Breast epithelium (tissue), 4 donors: ENCODE measurements at regions not wholly inside any gene's neighbourhood (a gene's known extent, or its start where the extent isn't known, plus 50 kb on each side); places are given as distances from the start of the nearest gene placed in this dataset.
A peak's percentile ranks its signal among the peaks of the same experiment; 100 is the strongest.

ENCODE experiments used
- DNase-seq, 2 donors: peaks; one replicate each; pipeline ENCODE4 v3.0.0-alpha.2; 2019; ENCODE audit warnings: low spot score in 2 of 2
- H3K27ac ChIP-seq, 2 donors: fragments of 200-600 bp; sonication (generic) in 1 of 2; one replicate each; pipeline ENCODE4 v1.5.1; 2016 to 2019; ENCODE audit warnings: mild to moderate bottlenecking in 1 of 2
- H3K27me3 ChIP-seq, 2 donors: fragments of 200-600 bp; sonication (generic) in 1 of 2; one replicate each; pipeline versions ENCODE4 v1.5.1 to v1.6.0; 2017 to 2019; ENCODE audit warnings: control low read depth in 1 of 2, mild to moderate bottlenecking in 1 of 2
- H3K36me3 ChIP-seq: fragments of 200-600 bp; one replicate; pipeline ENCODE4 v1.5.1; 2019
- H3K4me1 ChIP-seq, 2 donors: fragments of 200-600 bp; sonication (generic); one replicate each; pipeline ENCODE4 v1.5.1; 2016 to 2019; ENCODE audit warnings: control low read depth in 1 of 2
- H3K4me3 ChIP-seq, 3 donors: fragments of 200-600 bp; sonication (generic); 1 replicate in 2 of 3; 2 replicates in 1 of 3; pipeline ENCODE4 v1.5.1; 2016 to 2019; ENCODE audit warnings: mild to moderate bottlenecking in 3 of 3, moderate library complexity in 2 of 3
- H3K9me3 ChIP-seq, 2 donors: fragments of 200-600 bp; sonication (generic) in 1 of 2; one replicate each; pipeline ENCODE4 v1.5.1; 2016 to 2019; ENCODE audit warnings: control low read depth in 1 of 2
- CTCF ChIP-seq, 3 donors: fragments of 450-650 bp; IDR thresholded peaks; one replicate each; pipeline ENCODE4 v1.5.1; 2016 to 2017; ENCODE audit warnings: antibody characterized with exemption in 3 of 3, mild to moderate bottlenecking in 3 of 3, moderate library complexity in 3 of 3
- POLR2A ChIP-seq: fragments of 450-650 bp; IDR thresholded peaks from one replicate; pipeline ENCODE4 v1.6.1; 2016; ENCODE audit warnings: antibody characterized with exemption, mild to moderate bottlenecking, moderate library complexity
- POLR2AphosphoS5 ChIP-seq, 3 donors: sonication (generic); formaldehyde crosslinking; IDR thresholded peaks; one replicate each; pipeline ENCODE4 v1.6.1; 2017; ENCODE audit warnings: antibody characterized with exemption in 3 of 3
- intact Hi-C: fragments of 100-400 bp; cut with DNase I; formaldehyde crosslinking; loops from one replicate; pipeline ENCODE4 v1.15.1; 2023; ENCODE audit warnings: low total_unique reads

GRCh38 chr21:28532446-28532845, 460.2 kb downstream of the LTN1 start:
- no peak overlapping the region for H3K27ac ChIP-seq
- intact Hi-C loops, result no loop called here
- no peak for DNase-seq
- H3K4me3 ChIP-seq, result no peak overlapping the region
- H3K27me3 ChIP-seq, result no peaks in the 10 kb centered on the region
- H3K36me3 ChIP-seq, result no peaks in the 10 kb centered on the region
- H3K9me3 ChIP-seq, result no peaks in the 10 kb centered on the region
- no peaks in the 10 kb centered on the region for H3K4me1 ChIP-seq
- no peak for TF ChIP-seq CTCF (IDR thresholded peaks at IDR 0.05)
- no peak for TF ChIP-seq POLR2A
- TF ChIP-seq POLR2AphosphoS5 (IDR thresholded peaks at IDR 0.05), result no peak

GRCh38 chr21:28523367-28523766, 469.3 kb downstream of the LTN1 start:
- H3K4me3 ChIP-seq, result no peak overlapping the region
- no peaks in the 10 kb centered on the region for H3K27me3 ChIP-seq
- no peaks in the 10 kb centered on the region for H3K36me3 ChIP-seq
- H3K27ac ChIP-seq, result no peak overlapping the region
- no peaks in the 10 kb centered on the region for H3K4me1 ChIP-seq
- no peak for TF ChIP-seq POLR2A
- TF ChIP-seq POLR2AphosphoS5 (IDR thresholded peaks at IDR 0.05), result no peak
- TF ChIP-seq CTCF (IDR thresholded peaks at IDR 0.05), result no peak
- no peaks in the 10 kb centered on the region for H3K9me3 ChIP-seq
- no peak for DNase-seq
- intact Hi-C loops, result no loop called here

- Histone ChIP-seq H3K4me3 (no peak overlapping the region), H3K4me1 (no peaks in the 10 kb centered on the region), H3K36me3 (no peaks in the 10 kb centered on the region), H3K27me3 (no peaks in the 10 kb centered on the region), H3K9me3 (no peaks in the 10 kb centered on the region), H3K27ac (peak overlapping the region in 1 of 2 donors; percentile 66)
- intact Hi-C loops, result no loop called here
- DNase-seq, result no peak
- TF ChIP-seq POLR2A (no peak), POLR2AphosphoS5 (IDR thresholded peaks at IDR 0.05) (no peak), CTCF (IDR thresholded peaks at IDR 0.05) (no peak)
Measured at GRCh38 chr21:28522014-28522799, 470.5 kb downstream of the LTN1 start.

- Histone ChIP-seq H3K4me3 (no peak overlapping the region), H3K36me3 (no peaks in the 10 kb centered on the region), H3K27me3 (no peaks in the 10 kb centered on the region), H3K4me1 (no peaks in the 10 kb centered on the region), H3K9me3 (no peaks in the 10 kb centered on the region), H3K27ac (no peak overlapping the region)
- TF ChIP-seq POLR2A (no peak), POLR2AphosphoS5 (IDR thresholded peaks at IDR 0.05) (no peak), CTCF (IDR thresholded peaks at IDR 0.05) (no peak)
- intact Hi-C loops, result no loop called here
- no peak for DNase-seq
Measured at GRCh38 chr21:28518630-28519029, 474.0 kb downstream of the LTN1 start.

GRCh38 chr21:28516991-28517592, 475.6 kb downstream of the LTN1 start:
- Histone ChIP-seq H3K27ac (peak overlapping the region in 1 of 2 donors; percentile 54), H3K4me3 (no peak overlapping the region), H3K4me1 (no peaks in the 10 kb centered on the region), H3K36me3 (no peaks in the 10 kb centered on the region), H3K9me3 (no peaks in the 10 kb centered on the region), H3K27me3 (no peaks in the 10 kb centered on the region)
- intact Hi-C loops, result no loop called here
- TF ChIP-seq POLR2AphosphoS5 (IDR thresholded peaks at IDR 0.05) (no peak), CTCF (IDR thresholded peaks at IDR 0.05) (peak in 1 of 3 donors; percentile 41)
- peak; percentile 26 to 57 for DNase-seq
